GM12874 (cell line): ENCODE measurements at regions not wholly inside any gene's neighbourhood (a gene's known extent, or its start where the extent isn't known, plus 50 kb on each side); places are given as distances from the start of the nearest gene placed in this dataset.

ENCODE experiments used
- TF ChIP-seq, protein P1 (sequence below): IDR thresholded peaks from 2 replicates; pipeline ENCODE4 v1.5.1; 2011; ENCODE audit warnings: low read depth, mild to moderate bottlenecking, control low read depth, low read length, moderate library complexity; ENCODE audit not compliant: insufficient read depth

DNA sequence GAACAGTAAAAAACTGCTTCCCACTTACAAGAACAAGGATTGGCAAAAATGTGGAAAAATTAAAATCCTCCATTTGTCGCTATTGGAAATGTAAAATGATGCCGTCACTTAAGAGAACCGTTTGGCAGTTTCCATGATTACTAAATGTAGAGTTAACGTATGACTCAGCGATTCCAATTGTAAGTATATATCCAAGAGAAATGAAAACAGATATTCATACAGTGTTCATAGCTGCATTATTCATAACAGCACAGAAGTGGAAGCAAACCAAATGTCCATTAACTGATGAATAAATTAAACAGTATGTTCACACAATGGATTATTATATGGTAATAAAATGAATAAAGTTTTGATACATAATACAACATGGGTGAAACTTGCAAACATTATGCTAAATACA lies 971.0 kb downstream of the AMY1C start:
- TF ChIP-seq, protein P1, sequence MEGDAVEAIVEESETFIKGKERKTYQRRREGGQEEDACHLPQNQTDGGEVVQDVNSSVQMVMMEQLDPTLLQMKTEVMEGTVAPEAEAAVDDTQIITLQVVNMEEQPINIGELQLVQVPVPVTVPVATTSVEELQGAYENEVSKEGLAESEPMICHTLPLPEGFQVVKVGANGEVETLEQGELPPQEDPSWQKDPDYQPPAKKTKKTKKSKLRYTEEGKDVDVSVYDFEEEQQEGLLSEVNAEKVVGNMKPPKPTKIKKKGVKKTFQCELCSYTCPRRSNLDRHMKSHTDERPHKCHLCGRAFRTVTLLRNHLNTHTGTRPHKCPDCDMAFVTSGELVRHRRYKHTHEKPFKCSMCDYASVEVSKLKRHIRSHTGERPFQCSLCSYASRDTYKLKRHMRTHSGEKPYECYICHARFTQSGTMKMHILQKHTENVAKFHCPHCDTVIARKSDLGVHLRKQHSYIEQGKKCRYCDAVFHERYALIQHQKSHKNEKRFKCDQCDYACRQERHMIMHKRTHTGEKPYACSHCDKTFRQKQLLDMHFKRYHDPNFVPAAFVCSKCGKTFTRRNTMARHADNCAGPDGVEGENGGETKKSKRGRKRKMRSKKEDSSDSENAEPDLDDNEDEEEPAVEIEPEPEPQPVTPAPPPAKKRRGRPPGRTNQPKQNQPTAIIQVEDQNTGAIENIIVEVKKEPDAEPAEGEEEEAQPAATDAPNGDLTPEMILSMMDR, result no peak

DNA sequence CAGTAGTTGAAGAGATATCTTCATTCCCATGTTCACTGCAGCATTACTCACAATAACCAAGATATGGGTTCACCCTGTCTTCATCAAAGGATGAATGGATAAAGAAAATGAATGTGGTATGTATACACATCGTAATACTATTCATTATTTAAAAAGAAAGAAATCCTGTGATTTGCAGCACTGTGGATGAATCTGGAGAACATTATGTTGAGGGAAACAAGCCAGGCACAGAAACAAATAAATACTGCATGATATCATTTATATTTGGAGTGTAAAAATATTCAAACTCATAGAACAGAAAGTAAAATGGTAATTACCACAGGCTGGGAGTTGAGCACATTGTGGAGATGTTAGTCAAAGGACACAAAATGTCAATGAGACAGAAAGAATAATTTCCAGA lies 977.2 kb downstream of the AMY1C start:
- TF ChIP-seq, protein P1, result no peak

DNA sequence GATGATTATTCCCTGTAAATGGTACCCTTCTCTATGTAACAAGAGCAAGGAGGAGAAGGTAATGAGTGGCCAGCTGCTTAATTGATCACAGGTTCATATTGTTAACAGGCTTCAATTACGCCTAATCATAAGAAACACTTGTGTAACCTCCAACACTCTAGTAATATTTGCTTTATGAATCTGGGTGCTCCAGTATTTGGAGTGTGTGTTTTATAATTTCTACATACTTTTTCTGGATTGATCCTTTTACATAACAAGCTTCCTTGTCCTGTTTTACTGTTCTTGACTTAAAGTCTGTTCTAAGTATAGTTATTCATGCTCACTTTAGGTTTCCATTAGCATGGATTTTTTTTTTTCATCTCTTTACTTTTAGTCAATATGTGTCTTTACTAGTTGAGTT lies 984.2 kb downstream of the AMY1C start:
- TF ChIP-seq, protein P1, result no peak

DNA sequence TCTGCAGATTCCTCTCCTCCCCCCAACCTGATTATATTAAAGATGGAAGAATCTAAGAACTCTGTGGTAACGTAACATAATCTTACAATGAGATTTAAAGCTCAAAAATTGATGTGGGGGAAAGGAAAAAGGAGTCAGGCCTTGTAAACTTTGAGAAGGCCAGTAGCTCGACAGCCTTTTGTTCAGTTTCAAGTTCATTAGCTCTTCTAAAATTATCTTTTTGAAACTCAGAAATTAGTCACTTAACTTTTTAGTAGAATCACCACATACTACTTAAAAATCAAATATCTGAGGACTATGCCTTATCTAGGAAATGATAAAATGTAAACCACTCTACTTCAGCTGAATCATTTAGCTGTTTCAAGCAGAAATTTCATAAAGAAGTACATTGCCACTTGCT lies 996.2 kb downstream of the AMY1C start:
- TF ChIP-seq, protein P1, result no peak

DNA sequence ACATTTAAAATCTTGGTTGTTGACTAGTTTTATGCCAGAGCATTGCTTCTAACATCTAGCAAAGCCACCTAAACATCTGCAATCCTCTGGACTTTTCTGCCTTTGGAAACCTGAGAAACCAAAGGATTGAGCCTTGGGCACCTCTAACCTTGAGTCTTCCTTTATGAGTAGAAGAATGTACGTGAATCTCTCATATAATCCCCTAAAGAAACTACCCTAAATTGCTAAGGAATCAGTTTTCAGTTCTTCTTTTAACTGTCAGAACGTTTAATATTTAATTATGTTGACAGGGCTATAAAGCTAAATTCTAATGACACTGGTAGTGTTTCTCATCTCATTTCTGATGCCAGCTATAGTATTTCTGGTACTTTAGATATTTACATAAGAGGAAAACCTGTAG lies 997.3 kb downstream of the AMY1C start:
- TF ChIP-seq, protein P1, result no peak

DNA sequence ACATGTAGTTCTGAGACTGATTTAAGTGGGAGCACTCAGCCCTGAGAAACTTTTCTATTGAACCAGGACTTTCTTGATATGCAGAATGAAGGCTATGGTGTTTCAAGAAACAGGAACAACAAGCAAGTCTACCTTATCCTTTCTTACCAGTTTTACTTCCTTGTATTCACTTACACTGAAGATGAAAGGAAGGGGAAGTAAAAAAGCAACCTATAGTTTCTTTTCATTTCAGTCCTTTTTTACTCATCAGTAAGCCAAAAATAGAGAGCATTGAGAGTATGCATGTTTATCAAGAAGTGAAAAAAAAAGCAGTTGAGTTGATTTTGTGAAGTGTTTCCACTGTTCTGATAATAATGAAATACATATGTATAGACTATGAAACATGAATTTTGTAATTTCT lies 1010.3 kb downstream of the AMY1C start:
- TF ChIP-seq, protein P1, result no peak

DNA sequence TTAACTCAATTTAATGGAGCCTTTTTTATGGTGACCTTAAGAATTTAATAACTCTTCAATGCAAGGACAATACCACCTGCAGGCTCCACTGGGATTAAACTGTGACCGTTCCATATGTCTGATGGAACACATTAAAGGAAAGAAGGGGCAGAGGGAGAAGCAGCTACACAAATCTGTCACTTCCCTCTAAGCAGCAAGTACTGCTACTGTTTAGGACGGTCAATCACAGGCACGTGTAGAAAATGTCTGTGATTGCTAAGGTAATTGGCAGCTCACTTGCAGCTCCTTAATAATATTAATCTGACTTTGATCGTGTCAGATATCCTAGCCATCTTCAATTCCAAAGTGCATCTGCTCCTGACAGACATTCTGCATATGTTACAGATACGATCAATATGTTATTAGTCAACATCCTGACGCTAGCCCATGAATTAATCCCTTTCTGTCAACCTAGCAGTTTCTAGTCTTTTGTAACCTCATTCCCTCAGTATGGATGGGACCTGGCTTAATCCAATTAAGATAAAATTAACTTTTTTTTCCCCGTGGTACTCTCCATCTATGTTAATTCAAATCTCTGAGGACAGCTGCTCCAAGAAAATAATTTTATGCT lies 1012.4 kb downstream of the AMY1C start:
- TF ChIP-seq, protein P1, result no peak
